Suppressor macrophage treated with lipopolysaccharide for 4 hours (primary cell): ENCODE measurements at regions not wholly inside any gene's neighbourhood (a gene's known extent, or its start where the extent isn't known, plus 50 kb on each side); places are given as distances from the start of the nearest gene placed in this dataset.
"Not testable (repeated sequence)": the region's sequence is repeated elsewhere in the genome, so short reads cannot be mapped to it uniquely, and the experiment has no call there.

ENCODE experiments used
- DNase-seq: peaks from one replicate; pipeline ENCODE4 v3.0.0-alpha.2; 2020

DNA sequence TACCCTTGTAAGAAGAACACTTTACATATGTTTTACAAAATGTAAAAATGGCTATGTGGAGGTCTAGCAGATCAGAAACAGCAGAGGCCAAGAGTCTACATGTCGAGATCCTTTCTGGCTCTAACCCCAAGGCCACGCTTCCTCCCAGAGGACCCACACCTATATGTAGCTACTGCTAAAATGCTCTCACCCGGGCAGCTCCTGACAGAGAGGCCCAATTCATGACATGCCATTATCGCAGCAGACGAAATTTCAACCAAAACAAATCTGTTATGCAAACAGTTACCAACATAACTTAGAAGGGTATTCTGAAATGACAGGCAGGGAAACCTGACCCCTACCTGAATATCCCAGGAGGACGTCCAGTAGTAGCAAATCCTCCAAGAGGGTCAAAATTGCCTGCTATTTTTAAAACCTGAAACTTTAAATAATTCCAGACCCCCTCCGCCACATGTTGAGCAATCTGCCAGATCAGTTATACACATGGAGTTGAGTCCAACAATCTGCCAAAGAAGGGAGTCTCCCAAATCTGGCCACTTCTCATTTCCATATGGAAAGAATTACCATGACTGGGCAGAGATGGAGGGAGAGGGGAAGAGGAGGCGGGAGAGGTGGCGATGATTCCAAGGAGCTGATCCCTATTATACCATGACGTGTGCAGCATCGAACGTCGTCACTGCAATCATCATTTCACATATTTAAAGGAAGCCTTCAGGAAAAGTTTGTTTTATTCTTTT is 192.9 kb upstream of the TBL1X start:
- no peak for DNase-seq

DNA sequence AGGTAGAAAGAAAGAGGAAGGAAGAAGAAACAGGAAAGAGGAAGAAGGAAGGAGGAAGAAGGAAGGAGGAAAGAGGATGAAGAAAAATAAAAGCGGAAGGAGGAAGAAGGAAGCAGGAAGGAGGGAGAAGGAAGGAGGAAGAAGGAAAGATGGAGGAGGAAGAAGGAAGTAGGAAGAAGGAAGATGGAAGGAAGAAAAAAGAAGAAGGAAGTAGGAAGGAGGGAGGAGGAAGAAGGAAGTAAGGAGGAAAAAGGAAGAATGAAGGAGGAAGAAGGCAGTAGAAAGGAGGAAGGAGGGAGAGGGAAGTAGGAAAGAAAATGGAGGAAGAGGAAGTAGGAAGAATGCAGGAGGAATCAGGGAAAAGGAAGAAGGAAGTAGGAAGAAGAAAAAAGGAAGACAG is 191.1 kb upstream of the TBL1X start:
- DNase-seq, result no peak

DNA sequence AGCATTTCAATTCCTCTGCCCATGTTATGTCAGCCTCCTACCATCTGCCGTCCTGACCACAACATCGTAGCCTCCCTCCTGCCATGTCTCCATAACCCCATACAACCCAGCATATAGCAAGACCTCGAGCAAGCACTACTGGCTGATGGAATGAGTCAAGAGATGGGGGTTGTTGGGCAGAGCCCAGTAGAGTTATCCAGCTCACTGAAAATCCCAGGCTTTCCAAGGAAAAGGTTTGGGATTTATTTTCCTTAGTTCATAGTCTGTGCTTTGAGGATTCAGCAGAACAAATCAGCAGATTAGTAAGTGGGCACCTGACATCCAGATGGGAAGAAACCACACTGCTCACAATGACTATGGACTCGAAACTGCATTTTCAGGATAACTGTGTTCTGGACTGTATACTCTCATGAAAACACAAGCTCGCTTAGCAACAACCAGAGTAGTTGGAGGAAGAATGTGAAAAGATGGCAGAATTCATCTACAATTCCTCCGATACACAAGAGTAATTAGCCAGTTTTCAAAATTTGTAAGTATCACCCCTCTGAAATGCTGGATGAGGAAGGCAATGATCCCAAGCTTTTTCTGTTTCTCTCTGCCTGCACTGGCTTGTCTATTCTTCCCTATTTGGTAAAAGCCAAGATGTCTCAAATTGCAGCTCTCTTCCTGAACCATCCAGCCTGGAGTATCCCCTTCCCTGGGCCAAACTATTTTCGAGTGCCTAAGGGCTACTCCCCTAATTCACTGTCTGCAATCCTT is 186.2 kb upstream of the TBL1X start:
- DNase-seq, result no peak

DNA sequence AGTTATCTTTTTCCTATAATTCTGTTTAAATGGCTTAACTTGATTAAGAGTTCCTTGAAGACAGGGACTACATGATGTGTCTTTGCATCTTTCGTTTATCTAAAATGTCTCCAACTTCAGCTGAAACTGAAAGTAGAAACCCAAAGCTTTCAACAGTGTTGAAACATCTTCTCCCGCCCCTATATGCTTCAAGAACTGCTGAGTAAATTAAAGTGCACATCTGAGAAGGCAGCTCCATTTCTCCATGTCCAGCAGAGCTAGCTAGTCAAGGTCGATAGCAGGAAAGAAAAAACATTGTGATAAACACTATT is 185.7 kb upstream of the TBL1X start:
- DNase-seq, result peak; percentile 73

- no peak for DNase-seq
These were observed 184.0 kb upstream of the TBL1X start for GRCh38 chrX:9280831-9281230.

DNA sequence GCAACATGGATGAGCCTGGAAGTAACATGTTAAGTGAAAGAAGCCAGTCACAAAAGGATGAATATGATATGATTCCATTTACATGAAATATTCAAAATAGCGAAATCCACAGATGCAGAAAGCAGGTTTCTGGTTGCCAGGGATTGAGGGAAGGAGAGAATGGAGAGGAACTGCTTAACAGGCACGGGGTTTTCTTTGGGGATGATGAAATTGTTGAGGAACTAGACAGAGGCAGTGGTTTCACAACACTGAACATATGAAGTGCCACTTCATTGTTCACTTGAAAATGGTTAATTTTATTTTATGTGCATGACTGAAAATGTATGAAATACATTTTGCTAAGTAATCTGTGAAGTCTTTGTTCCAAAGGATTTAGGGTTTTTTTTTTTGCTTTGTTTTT is 182.5 kb upstream of the TBL1X start:
- DNase-seq, result peak; percentile 67

DNA sequence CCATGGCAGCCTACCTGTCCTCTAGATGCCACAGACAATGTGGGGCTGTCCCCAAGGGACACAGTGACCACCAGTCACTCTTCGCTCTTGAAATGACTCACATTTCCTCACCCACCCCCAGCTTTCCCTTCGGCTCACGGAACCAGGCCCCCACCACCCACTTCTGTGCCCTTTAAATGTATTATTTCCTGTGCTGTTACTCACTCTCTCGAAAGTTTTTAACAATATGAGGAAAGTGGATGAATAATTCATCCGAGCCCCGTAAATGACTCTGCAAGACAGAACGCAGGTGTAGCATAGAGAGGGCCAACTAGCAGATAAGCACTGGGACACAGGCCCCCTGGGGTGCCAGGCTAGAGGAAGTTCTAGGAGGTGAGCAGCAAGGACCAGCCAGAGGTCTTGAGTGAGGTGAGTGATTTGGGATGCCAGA is 179.5 kb upstream of the TBL1X start:
- peak; percentile 66 for DNase-seq

GRCh38 chrX:9286234-9286633 is 178.6 kb upstream of the TBL1X start:
- DNase-seq, result peak; percentile 59

- DNase-seq, result no peak
These were observed 173.2 kb upstream of the TBL1X start for GRCh38 chrX:9291629-9292028.

DNA sequence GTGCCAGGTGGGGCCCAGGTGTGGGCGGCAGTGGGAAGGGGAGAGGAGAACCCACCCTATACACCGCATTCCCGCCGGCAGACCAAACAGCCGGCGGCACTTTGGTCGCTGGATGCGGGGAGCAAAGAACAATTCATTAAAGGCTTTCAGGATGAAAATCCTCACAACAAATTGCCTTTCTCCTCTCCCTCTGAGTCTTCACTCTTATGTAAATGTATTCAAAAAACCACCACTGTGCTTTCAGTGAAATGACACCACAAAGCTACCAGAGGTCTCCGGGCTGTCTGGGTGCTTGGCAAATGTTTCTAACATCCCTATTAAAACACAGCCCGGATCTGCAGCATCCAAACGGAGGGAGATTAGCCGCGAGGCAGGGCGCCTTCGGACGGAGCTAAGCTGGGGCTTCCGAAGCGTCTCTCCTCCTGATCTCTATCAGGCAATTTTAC is 171.8 kb upstream of the TBL1X start:
- DNase-seq, result no peak

- no peak for DNase-seq
These were observed 171.0 kb upstream of the TBL1X start for GRCh38 chrX:9293903-9294302.

DNA sequence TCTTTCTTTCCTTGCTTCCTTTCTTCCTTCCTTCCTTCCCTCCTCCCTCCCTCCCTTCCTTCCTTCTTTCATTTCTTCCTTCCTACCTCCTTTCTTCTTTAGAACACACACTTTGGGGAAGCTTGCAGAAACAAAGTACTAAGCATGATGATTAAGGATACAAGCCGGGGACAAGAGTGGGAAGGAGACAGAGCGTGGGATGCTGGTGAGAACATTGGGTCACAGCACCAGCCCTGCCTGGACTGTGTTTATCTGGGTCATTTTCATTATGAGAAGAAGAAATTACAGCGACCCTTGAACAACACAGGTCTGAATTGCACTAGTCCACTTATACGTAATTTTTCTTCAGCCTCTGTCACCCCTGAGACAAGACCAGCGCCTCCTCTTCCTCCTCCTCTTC is 169.3 kb upstream of the TBL1X start:
- peak; percentile 19 for DNase-seq

- peak; percentile 46 for DNase-seq
These were observed 166.6 kb upstream of the TBL1X start for GRCh38 chrX:9298221-9298620.

DNA sequence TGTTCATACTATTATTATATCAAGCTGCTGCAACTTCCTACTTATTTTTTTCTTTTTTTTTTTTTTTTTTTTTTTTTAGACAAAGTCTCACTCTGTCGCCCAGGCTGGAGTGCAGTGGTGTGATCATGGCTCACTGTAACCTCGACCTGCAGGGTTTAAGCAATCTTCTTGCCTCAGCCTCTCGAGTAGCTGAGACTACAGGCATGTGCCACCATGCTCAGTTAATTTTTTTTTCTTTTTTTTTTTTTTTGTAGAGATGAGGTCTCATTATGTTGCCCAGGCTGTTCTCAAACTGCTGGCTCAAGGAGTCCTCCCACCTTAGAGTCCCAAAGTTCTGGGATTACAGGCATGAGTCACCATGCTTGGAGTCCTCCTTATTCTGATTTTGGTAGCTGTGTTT is 165.2 kb upstream of the TBL1X start:
- not testable (repeated sequence) for DNase-seq

DNA sequence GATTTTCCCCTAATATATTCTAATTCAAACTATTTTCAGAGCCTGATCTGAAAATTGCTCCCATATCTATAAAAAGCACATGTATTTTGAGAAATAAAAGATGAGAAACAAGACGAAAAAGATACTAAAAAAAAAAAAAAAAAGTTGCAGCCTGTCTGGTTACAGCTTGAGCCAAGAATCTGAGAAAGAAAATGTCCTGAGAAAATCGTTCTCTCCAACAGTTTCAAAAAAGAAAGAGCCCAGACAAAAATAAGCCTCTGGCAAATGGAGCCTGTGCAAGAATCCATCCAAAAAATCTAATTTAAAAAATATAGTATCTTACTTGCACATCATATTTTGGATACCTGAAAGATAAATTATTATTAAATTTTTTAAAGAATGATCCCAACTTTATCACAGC is 163.0 kb upstream of the TBL1X start:
- no peak for DNase-seq

GRCh38 chrX:9302381-9302780 is 162.5 kb upstream of the TBL1X start:
- no peak for DNase-seq

- DNase-seq, result no peak
These were observed 156.4 kb upstream of the TBL1X start for GRCh38 chrX:9308426-9308825.

DNA sequence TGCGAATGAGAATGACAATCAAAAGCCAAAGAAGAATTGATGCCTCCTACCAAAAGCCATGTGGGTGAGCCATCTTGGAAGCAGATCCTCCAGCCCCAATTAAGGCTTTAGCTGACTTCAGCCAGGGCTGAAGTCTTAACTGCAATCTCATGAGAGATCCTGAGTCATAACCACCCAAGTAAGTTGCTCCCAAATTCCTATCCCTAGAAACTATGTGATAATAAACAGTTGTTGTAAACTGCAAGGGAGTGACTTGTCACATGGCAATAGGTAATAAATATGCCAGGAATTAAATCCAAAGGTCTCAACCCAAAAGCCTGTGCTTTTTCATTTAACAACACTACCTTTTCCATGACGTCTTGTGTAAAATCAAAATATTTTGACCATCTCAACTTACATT is 154.2 kb upstream of the TBL1X start:
- DNase-seq, result no peak

DNA sequence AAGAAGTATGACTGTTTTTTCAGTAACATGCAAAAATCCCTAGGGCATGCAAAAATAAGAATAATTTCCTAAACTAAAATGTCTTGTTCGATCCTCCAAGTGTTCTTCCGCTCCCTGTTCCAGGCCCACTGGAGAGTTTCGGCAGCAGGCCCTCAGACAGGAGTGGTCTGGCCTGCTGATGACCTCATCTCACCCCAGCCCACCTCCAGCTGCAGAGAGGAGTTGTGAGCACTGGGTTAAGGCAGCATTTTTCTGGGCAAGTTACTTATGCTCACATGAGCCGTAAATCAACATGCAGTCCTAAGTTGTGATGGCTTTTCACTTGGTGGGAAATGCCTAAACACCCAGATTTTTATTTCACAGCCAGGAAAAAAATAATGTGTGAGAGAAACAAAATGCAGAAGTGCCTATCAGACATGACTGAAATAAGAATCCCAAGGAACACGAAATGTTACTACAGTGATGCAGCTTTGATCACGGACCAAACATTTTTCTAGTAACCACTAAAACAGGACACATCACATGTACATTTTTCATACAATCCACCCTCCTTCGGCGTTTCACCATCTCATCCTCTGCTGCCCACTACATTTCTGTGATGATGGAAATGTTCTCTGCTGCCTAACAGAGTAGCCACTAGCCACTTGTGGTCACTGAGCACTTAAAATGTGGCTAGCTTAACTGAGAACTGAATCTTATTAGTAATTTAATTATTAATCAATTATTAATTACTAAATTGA is 153.3 kb upstream of the TBL1X start:
- DNase-seq, result no peak

DNA sequence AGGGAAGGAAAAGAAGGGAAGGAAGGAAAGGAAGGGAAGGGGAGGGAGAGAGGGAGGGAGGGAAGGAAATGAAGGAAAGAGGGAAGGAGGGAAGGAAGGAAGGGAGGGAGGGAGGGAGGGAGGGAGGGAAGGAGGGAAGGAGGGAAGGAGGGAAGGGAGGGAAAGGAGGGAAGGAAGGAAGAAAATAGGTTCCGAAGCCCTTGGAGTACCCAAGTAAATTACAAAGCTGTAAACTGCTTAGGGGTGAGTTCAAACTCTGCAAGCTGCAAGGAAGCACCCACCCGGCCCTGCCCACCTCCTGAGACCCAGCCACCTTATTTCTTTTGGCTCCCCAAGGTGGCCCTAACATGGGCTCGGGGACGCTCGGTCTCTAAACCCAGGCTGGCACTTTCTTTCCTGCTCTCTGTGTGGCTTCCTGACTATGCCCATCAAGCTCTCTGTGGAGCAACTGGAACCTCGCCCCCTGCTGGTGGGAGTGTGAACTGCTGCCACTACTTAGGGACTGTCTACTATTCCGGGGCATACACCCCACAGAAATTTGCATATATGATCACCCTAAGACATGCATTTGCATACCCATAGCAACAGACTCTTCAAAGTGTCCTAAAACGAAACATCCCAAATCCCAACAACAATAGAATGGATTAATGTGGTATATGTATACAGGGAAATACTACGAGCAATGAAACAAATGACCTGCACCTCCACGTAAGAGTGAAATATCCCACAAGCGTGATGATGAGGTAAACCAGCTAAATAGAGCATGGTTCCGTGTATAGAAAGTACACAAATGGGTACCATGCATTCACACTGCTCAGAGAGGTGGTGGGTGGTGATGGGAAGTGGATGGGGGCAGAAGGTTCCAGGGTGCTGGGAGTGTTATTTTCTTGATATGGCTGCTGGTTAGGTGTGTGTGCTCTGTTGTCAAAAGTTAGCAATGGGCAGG is 151.7 kb upstream of the TBL1X start:
- DNase-seq, result peak; percentile 47

GRCh38 chrX:9315086-9315485 is 149.8 kb upstream of the TBL1X start:
- DNase-seq, result no peak

DNA sequence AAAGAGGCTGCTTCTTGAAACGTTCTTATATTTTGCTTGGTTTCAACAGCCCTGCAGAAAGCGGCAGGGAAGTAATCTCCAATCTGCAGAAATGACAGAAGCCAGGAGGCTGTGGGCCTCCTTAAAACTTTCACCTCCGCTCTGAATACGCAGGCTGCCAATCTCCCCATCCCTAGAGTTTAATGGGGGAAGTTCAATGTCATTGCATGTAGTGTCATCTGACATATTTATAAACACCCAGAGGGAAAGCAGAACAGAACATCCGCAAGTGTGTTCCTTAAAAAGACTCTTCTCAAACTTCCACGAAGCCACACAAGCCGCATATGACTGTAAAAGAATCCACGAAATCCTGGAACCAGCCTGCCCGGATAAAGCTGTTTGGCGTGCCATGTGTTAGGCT is 148.8 kb upstream of the TBL1X start:
- DNase-seq, result peak; percentile 62

DNA sequence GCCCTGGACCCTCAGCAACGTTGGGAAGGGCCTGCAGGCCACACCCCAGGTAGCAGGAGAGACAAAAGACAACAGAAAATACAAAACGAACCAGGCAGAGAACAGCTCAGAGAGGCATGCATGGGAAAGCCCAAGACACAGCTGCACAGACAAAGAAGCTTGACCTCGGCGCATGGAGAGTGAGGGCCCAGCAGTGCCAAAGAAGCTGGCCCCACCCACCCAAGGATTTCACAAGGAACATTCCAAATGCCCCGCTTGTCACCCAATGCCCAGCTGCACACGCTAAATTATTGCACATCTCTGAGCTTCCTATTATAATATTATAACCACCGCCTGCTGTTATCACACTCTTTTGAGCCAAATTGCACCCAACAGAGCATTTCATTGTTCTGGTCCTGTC is 147.7 kb upstream of the TBL1X start:
- DNase-seq, result peak; percentile 40
